ENCODE measurements at regions not wholly inside any gene's neighbourhood (a gene's known extent, or its start where the extent isn't known, plus 50 kb on each side); places are given as distances from the start of the nearest gene placed in this dataset.

DNA sequence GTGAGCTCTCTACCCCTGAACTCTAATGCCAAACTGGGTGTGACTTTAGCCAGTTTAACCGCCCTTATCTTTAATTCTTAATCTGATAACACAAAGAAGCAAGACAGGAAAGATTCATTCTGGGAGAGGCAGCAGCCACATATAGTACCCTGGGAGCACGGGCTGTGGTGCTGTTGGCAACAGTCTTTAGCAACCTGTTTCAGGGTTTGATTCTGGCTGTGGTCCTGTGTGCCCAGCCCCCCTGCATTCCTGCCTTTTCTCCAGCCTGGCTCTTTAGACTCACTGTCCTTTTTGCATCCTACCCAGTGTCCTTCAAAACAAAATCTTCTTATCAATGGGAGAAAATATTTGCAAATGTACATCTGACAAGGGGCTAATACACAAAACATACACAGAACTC, 275.2 kb downstream of the GXYLT1 start:
- TF ChIP-seq, protein P1, sequence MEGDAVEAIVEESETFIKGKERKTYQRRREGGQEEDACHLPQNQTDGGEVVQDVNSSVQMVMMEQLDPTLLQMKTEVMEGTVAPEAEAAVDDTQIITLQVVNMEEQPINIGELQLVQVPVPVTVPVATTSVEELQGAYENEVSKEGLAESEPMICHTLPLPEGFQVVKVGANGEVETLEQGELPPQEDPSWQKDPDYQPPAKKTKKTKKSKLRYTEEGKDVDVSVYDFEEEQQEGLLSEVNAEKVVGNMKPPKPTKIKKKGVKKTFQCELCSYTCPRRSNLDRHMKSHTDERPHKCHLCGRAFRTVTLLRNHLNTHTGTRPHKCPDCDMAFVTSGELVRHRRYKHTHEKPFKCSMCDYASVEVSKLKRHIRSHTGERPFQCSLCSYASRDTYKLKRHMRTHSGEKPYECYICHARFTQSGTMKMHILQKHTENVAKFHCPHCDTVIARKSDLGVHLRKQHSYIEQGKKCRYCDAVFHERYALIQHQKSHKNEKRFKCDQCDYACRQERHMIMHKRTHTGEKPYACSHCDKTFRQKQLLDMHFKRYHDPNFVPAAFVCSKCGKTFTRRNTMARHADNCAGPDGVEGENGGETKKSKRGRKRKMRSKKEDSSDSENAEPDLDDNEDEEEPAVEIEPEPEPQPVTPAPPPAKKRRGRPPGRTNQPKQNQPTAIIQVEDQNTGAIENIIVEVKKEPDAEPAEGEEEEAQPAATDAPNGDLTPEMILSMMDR (conservative IDR thresholded peaks at IDR 0.05; ENCODE audit: low read depth, low read length), result no peak
- TF ChIP-seq RAD21 (IDR thresholded peaks at IDR 0.05; ENCODE audit: low read length) (no peak), MAFK (IDR thresholded peaks at IDR 0.05; ENCODE audit: low read depth, low read length) (no peak), FOS (IDR thresholded peaks at IDR 0.05; ENCODE audit: low read depth, low read length) (no peak), POLR2A (IDR thresholded peaks at IDR 0.05; ENCODE audit: low read depth, low read length) (no peak), BHLHE40 (IDR thresholded peaks at IDR 0.05; ENCODE audit: low read depth, low read length) (no peak), CEBPB (IDR thresholded peaks at IDR 0.05; ENCODE audit: low read depth, low read length) (no peak), RFX5 (IDR thresholded peaks at IDR 0.05; ENCODE audit: low read depth, low read length) (no peak), MAZ (IDR thresholded peaks at IDR 0.05; ENCODE audit: borderline replicate concordance, low read depth, low read length) (no peak), RCOR1 (IDR thresholded peaks at IDR 0.05; ENCODE audit: insufficient replicate concordance, low read length) (no peak), SMC3 (IDR thresholded peaks at IDR 0.05; ENCODE audit: low read depth, low read length) (no peak), MXI1 (IDR thresholded peaks at IDR 0.05; ENCODE audit: borderline replicate concordance, low read depth, low read length) (no peak)
- TF ChIP-seq, protein P2, sequence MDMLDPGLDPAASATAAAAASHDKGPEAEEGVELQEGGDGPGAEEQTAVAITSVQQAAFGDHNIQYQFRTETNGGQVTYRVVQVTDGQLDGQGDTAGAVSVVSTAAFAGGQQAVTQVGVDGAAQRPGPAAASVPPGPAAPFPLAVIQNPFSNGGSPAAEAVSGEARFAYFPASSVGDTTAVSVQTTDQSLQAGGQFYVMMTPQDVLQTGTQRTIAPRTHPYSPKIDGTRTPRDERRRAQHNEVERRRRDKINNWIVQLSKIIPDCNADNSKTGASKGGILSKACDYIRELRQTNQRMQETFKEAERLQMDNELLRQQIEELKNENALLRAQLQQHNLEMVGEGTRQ (IDR thresholded peaks at IDR 0.05; ENCODE audit: low read depth, low read length), result no peak
- TF ChIP-seq, protein P3, sequence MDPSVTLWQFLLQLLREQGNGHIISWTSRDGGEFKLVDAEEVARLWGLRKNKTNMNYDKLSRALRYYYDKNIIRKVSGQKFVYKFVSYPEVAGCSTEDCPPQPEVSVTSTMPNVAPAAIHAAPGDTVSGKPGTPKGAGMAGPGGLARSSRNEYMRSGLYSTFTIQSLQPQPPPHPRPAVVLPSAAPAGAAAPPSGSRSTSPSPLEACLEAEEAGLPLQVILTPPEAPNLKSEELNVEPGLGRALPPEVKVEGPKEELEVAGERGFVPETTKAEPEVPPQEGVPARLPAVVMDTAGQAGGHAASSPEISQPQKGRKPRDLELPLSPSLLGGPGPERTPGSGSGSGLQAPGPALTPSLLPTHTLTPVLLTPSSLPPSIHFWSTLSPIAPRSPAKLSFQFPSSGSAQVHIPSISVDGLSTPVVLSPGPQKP (IDR thresholded peaks at IDR 0.05; ENCODE audit: borderline replicate concordance, low read depth, low read length), result no peak

All from IMR-90 (cell line).